H9 (cell line): ENCODE measurements at regions not wholly inside any gene's neighbourhood (a gene's known extent, or its start where the extent isn't known, plus 50 kb on each side); places are given as distances from the start of the nearest gene placed in this dataset.

ENCODE experiments used
- DNase-seq: peaks from one replicate; pipeline ENCODE4 v3.0.0-alpha.2; 2017
- H2AFZ ChIP-seq: one replicate; pipeline ENCODE4 v1.6.1; 2013; ENCODE audit warnings: mild to moderate bottlenecking, low read length, control low read depth, moderate library complexity
- H2AK5ac ChIP-seq: 2 replicates; pipeline ENCODE4 v1.6.1; 2013; ENCODE audit warnings: low read length, control low read depth, mixed read lengths; ENCODE audit not compliant: insufficient read length
- H2BK120ac ChIP-seq: one replicate; pipeline ENCODE4 v1.6.1; 2013; ENCODE audit warnings: low read depth, mild to moderate bottlenecking, low read length, control low read depth, inconsistent platforms; ENCODE audit not compliant: poor library complexity, severe bottlenecking
- H2BK12ac ChIP-seq: 2 replicates; pipeline ENCODE4 v1.6.1; 2013; ENCODE audit warnings: low read length, control low read depth, mixed read lengths, low read depth; ENCODE audit not compliant: insufficient read length
- H2BK15ac ChIP-seq: 2 replicates; pipeline ENCODE4 v1.6.1; 2013; ENCODE audit warnings: low read depth, low read length, control low read depth
- H2BK20ac ChIP-seq: one replicate; pipeline ENCODE4 v1.6.1; 2013; ENCODE audit warnings: low read depth, mild to moderate bottlenecking, low read length, control low read depth, inconsistent platforms; ENCODE audit not compliant: poor library complexity, severe bottlenecking
- H2BK5ac ChIP-seq: 2 replicates; pipeline ENCODE4 v1.6.1; 2013; ENCODE audit warnings: low read length, control low read depth, mixed read lengths; ENCODE audit not compliant: insufficient read length
- H3K14ac ChIP-seq: 2 replicates; pipeline ENCODE4 v1.6.1; 2013; ENCODE audit warnings: low read length, control low read depth; ENCODE audit not compliant: insufficient read depth
- H3K18ac ChIP-seq: 2 replicates; pipeline ENCODE4 v1.6.1; 2013; ENCODE audit warnings: low read depth, mild to moderate bottlenecking, mixed read lengths, low read length, control low read depth; ENCODE audit not compliant: insufficient read length
- H3K23ac ChIP-seq: 2 replicates; pipeline ENCODE4 v1.6.1; 2013; ENCODE audit warnings: low read length, control low read depth, mixed read lengths, low read depth; ENCODE audit not compliant: insufficient read length
- H3K23me2 ChIP-seq: 2 replicates; pipeline ENCODE4 v1.6.1; 2013; ENCODE audit warnings: low read depth, mild to moderate bottlenecking, mixed read lengths, low read length, control low read depth; ENCODE audit not compliant: insufficient read length, poor library complexity, severe bottlenecking
- H3K27ac ChIP-seq: 2 replicates; pipeline ENCODE4 v1.5.1; 2013; ENCODE audit warnings: low read length, control low read depth, mixed read lengths, low read depth; ENCODE audit not compliant: insufficient read length
- H3K27me3 ChIP-seq: 2 replicates; pipeline ENCODE4 v1.6.1; 2013; ENCODE audit warnings: low read length, control low read depth, inconsistent platforms; ENCODE audit not compliant: insufficient read depth
- H3K4ac ChIP-seq: 2 replicates; pipeline ENCODE4 v1.6.1; 2013; ENCODE audit warnings: low read depth, mild to moderate bottlenecking, control low read depth, inconsistent platforms, low read length, moderate library complexity
- H3K4me1 ChIP-seq: 2 replicates; pipeline ENCODE4 v1.6.1; 2013; ENCODE audit warnings: low read length, control low read depth, inconsistent platforms; ENCODE audit not compliant: insufficient read depth
- H3K4me2 ChIP-seq: 2 replicates; pipeline ENCODE4 v1.6.1; 2013; ENCODE audit warnings: low read length, control low read depth, mixed read lengths; ENCODE audit not compliant: insufficient read length, insufficient read depth
- H3K56ac ChIP-seq: 2 replicates; pipeline ENCODE4 v1.6.1; 2013; ENCODE audit warnings: low read depth, mild to moderate bottlenecking, mixed read lengths, low read length, control low read depth; ENCODE audit not compliant: insufficient read length
- H3K79me1 ChIP-seq: 2 replicates; pipeline ENCODE4 v1.6.1; 2013; ENCODE audit warnings: low read depth, mild to moderate bottlenecking, moderate library complexity, low read length, control low read depth, inconsistent platforms; ENCODE audit not compliant: insufficient read depth, poor library complexity, severe bottlenecking
- H3K79me2 ChIP-seq: 2 replicates; pipeline ENCODE4 v1.6.1; 2013; ENCODE audit warnings: low read length, control low read depth, inconsistent platforms; ENCODE audit not compliant: insufficient read depth
- H3K9ac ChIP-seq: 2 replicates; pipeline ENCODE4 v1.6.1; 2013; ENCODE audit warnings: low read length, control low read depth, mixed read lengths; ENCODE audit not compliant: insufficient read length; ENCODE audit errors: extremely low read depth
- H3K9me3 ChIP-seq: one replicate; pipeline ENCODE4 v1.6.1; 2013; ENCODE audit warnings: low read depth, low read length, inconsistent platforms; ENCODE audit not compliant: control insufficient read depth
- H3T11ph ChIP-seq: one replicate; pipeline ENCODE4 v1.6.1; 2013; ENCODE audit warnings: mild to moderate bottlenecking, low read length, control low read depth, inconsistent platforms
- H4K20me1 ChIP-seq: one replicate; pipeline ENCODE4 v1.6.1; 2013; ENCODE audit not compliant: control insufficient read depth, insufficient read length, insufficient read depth
- H4K5ac ChIP-seq: 2 replicates; pipeline ENCODE4 v1.6.1; 2013; ENCODE audit warnings: low read depth, mild to moderate bottlenecking, mixed read lengths, low read length, control low read depth; ENCODE audit not compliant: insufficient read length
- H4K8ac ChIP-seq: replicated peaks from 2 replicates; pipeline ENCODE4 v1.6.1; 2013; ENCODE audit warnings: low read length, control low read depth, mixed read lengths, low read depth; ENCODE audit not compliant: insufficient read length
- H4K91ac ChIP-seq: 2 replicates; pipeline ENCODE4 v1.6.1; 2013; ENCODE audit warnings: low read depth, mild to moderate bottlenecking, moderate library complexity, mixed read lengths, low read length, control low read depth; ENCODE audit not compliant: insufficient read length
- H3K27ac Mint-ChIP-seq, 3 experiments: 2 replicates in 2 of 3; 3 replicates in 1 of 3; pipeline ENCODE4 v1.8.0; 2020 to 2021; ENCODE audit warnings: mixed read lengths in 3 of 3, mild to moderate bottlenecking in 1 of 3, moderate library complexity in 1 of 3
- H3K27me3 Mint-ChIP-seq: 2 replicates; pipeline ENCODE4 v1.8.0; 2021; ENCODE audit warnings: low read depth, mild to moderate bottlenecking, moderate library complexity, mixed read lengths
- H3K36me3 Mint-ChIP-seq, 3 experiments: 2 replicates in 2 of 3; 3 replicates in 1 of 3; pipeline ENCODE4 v1.8.0; 2020 to 2021; ENCODE audit warnings: low read depth in 3 of 3, mixed read lengths in 3 of 3; ENCODE audit not compliant: insufficient read depth in 1 of 3
- H3K4me1 Mint-ChIP-seq, 2 experiments: 2 replicates each; pipeline ENCODE4 v1.8.0; 2020; ENCODE audit warnings: mixed read lengths in 2 of 2
- H3K4me3 Mint-ChIP-seq, 2 experiments: 2 replicates in 1 of 2; 3 replicates in 1 of 2; pipeline ENCODE4 v1.8.0; 2020 to 2021; ENCODE audit warnings: mild to moderate bottlenecking in 2 of 2, mixed read lengths in 2 of 2, moderate library complexity in 1 of 2
- H3K9me3 Mint-ChIP-seq, 2 experiments: 2 replicates in 1 of 2; 3 replicates in 1 of 2; pipeline ENCODE4 v1.8.0; 2020; ENCODE audit warnings: mild to moderate bottlenecking in 2 of 2, mixed read lengths in 2 of 2, moderate library complexity in 1 of 2
- CTCF ChIP-seq: fragments of 200-600 bp; sonication (generic); conservative IDR thresholded peaks from 3 replicates; pipeline ENCODE4 v1.8.0; 2021; ENCODE audit warnings: antibody characterized with exemption, mild to moderate bottlenecking
- WGBS: extraction: QIAGEN DNeasy Blood & Tissue Kit; methylation state at CpG from one replicate; pipeline ENCODE4 v1.1.7; 2013; ENCODE audit warnings: missing lambda C conversion rate, low lambda C conversion rate, mixed read lengths; ENCODE audit not compliant: insufficient read length; ENCODE audit errors: extremely low coverage; 5-methylcytosine and 5-hydroxymethylcytosine counted together

GRCh38 chr1:43067233-43067745 is 104.8 kb downstream of the EBNA1BP2 start:
- H2BK15ac ChIP-seq, result no peak overlapping the region
- no peak overlapping the region for H2BK20ac ChIP-seq
- no peak overlapping the region for H3K4me2 ChIP-seq
- H2BK12ac ChIP-seq, result no peak overlapping the region
- no peaks in the 10 kb centered on the region for H3K79me2 ChIP-seq
- Mint-ChIP-seq H3K27me3 (peaks cover 2% of the 10 kb centered on the region), H3K4me1 (peaks cover 26 to 34% of the 10 kb centered on the region in 2 experiments), H3K9me3 (no peaks in the 10 kb centered on the region; a peak in 1 of 5 replicates), H3K36me3 (no peaks in the 10 kb centered on the region; a peak in 2 of 7 replicates), H3K27ac (no peak overlapping the region; a peak in 2 of 7 replicates), H3K4me3 (no peak overlapping the region)
- H4K20me1 ChIP-seq, result no peaks in the 10 kb centered on the region
- H3K23me2 ChIP-seq, result no peaks in the 10 kb centered on the region
- no peaks in the 10 kb centered on the region for H3K79me1 ChIP-seq
- no peak overlapping the region for H3K23ac ChIP-seq
- no peak overlapping the region for H2BK5ac ChIP-seq
- H3K9me3 ChIP-seq, result no peaks in the 10 kb centered on the region
- WGBS, result no CpG with 5 or more reads among the region's 6 CpGs
- no peak overlapping the region for H2BK120ac ChIP-seq
- no peak overlapping the region for H2AFZ ChIP-seq
- no peak overlapping the region for H2AK5ac ChIP-seq
- no peak overlapping the region for H3K14ac ChIP-seq
- no peak overlapping the region for H4K91ac ChIP-seq
- H3K18ac ChIP-seq, result no peak overlapping the region
- no peak overlapping the region for H3K27ac ChIP-seq
- H4K5ac ChIP-seq, result no peak overlapping the region
- H3K56ac ChIP-seq, result no peak overlapping the region
- no peak for DNase-seq
- no peak overlapping the region for H4K8ac ChIP-seq
- no peak overlapping the region for H3K4ac ChIP-seq
- H3T11ph ChIP-seq, result no peak overlapping the region
- no peaks in the 10 kb centered on the region for H3K27me3 ChIP-seq
- H3K9ac ChIP-seq, result no peak overlapping the region
- TF ChIP-seq CTCF, result no peak
- peaks cover 4% of the 10 kb centered on the region; the same call in 1 of the 2 replicates for H3K4me1 ChIP-seq
